GM23338 (cell line): ENCODE measurements at regions not wholly inside any gene's neighbourhood (a gene's known extent, or its start where the extent isn't known, plus 50 kb on each side); places are given as distances from the start of the nearest gene placed in this dataset.

Source experiments
- ATAC-seq: fragments of 200-7000 bp; cut with Tn5 transposase; 3 replicates; pipeline ENCODE4 v1.9.1; 2020
- DNase-seq: peaks from one replicate; pipeline ENCODE4 v3.0.0-alpha.2; 2015; ENCODE audit warnings: low spot score
- H2AFZ ChIP-seq: fragments of 200-600 bp; sonication (generic); 2 replicates; pipeline ENCODE4 v1.8.0; 2016; ENCODE audit warnings: antibody characterized with exemption, mild to moderate bottlenecking, moderate library complexity
- H3F3A ChIP-seq: fragments of 200-600 bp; sonication (generic); replicated peaks from 2 replicates; pipeline ENCODE4 v1.8.0; 2017; ENCODE audit warnings: antibody characterized with exemption, mixed run types, low read depth
- H3K27ac ChIP-seq: fragments of 200-600 bp; sonication (generic); 2 replicates; pipeline ENCODE4 v1.6.1; 2016; ENCODE audit warnings: low read depth
- H3K27me3 ChIP-seq: fragments of 200-600 bp; sonication (generic); 2 replicates; pipeline ENCODE4 v1.8.0; 2016; ENCODE audit warnings: mild to moderate bottlenecking, mixed run types, moderate library complexity; ENCODE audit not compliant: insufficient read depth
- H3K36me3 ChIP-seq: fragments of 200-600 bp; sonication (generic); 2 replicates; pipeline ENCODE4 v1.8.0; 2016; ENCODE audit warnings: mild to moderate bottlenecking; ENCODE audit not compliant: insufficient read depth
- H3K4me1 ChIP-seq: fragments of 200-600 bp; sonication (generic); 2 replicates; pipeline ENCODE4 v1.8.0; 2016; ENCODE audit warnings: mild to moderate bottlenecking, moderate library complexity; ENCODE audit not compliant: insufficient read depth
- H3K4me2 ChIP-seq: fragments of 200-600 bp; sonication (generic); 2 replicates; pipeline ENCODE4 v1.7.1; 2017; ENCODE audit warnings: mixed run types
- H3K4me3 ChIP-seq: fragments of 200-600 bp; sonication (generic); 2 replicates; pipeline ENCODE4 v1.6.1; 2016; ENCODE audit warnings: mixed run types
- H3K79me2 ChIP-seq: fragments of 200-600 bp; sonication (generic); replicated peaks from 2 replicates; pipeline ENCODE4 v1.8.0; 2017; ENCODE audit warnings: mild to moderate bottlenecking; ENCODE audit not compliant: insufficient read depth
- H3K9me2 ChIP-seq: fragments of 200-600 bp; sonication (generic); 2 replicates; pipeline ENCODE4 v1.8.0; 2017; ENCODE audit not compliant: insufficient read depth
- H4K20me1 ChIP-seq: fragments of 200-600 bp; sonication (generic); replicated peaks from 2 replicates; pipeline ENCODE4 v1.8.0; 2017; ENCODE audit warnings: mild to moderate bottlenecking; ENCODE audit not compliant: insufficient read depth
- H3K27ac Mint-ChIP-seq: 2 replicates; pipeline ENCODE4 v1.8.0; 2020; ENCODE audit warnings: inconsistent platforms, mild to moderate bottlenecking, moderate library complexity, mixed read lengths
- H3K27me3 Mint-ChIP-seq: 3 replicates; pipeline ENCODE4 v1.8.0; 2022; ENCODE audit warnings: low read depth, mild to moderate bottlenecking, moderate library complexity, mixed read lengths, inconsistent platforms; ENCODE audit not compliant: insufficient read depth, poor library complexity
- H3K36me3 Mint-ChIP-seq: 3 replicates; pipeline ENCODE4 v1.8.0; 2021; ENCODE audit warnings: low read depth, mild to moderate bottlenecking, inconsistent platforms, moderate library complexity, mixed read lengths
- H3K4me1 Mint-ChIP-seq: 3 replicates; pipeline ENCODE4 v1.8.0; 2020; ENCODE audit warnings: mild to moderate bottlenecking, inconsistent platforms, mixed read lengths
- H3K4me3 Mint-ChIP-seq: 3 replicates; pipeline ENCODE4 v1.8.0; 2021; ENCODE audit warnings: moderate library complexity, mild to moderate bottlenecking, inconsistent platforms, mixed read lengths
- H3K9me3 Mint-ChIP-seq: 3 replicates; pipeline ENCODE4 v1.8.0; 2020; ENCODE audit warnings: moderate library complexity, mild to moderate bottlenecking, inconsistent platforms, mixed read lengths
- CREB1 ChIP-seq: fragments of 250-450 bp; sonication (Bioruptor Pico); IDR thresholded peaks from 2 replicates; pipeline ENCODE4 v1.5.0; 2020; ENCODE audit warnings: low read depth, mild to moderate bottlenecking, moderate library complexity
- EZH2 ChIP-seq: fragments of 200-600 bp; sonication (generic); IDR thresholded peaks from one replicate; pipeline ENCODE4 v1.8.0; 2017; ENCODE audit warnings: antibody characterized with exemption, mild to moderate bottlenecking, low read depth; ENCODE audit not compliant: unreplicated experiment
- EZH2phosphoT487 ChIP-seq: fragments of 200-600 bp; sonication (generic); IDR thresholded peaks from one replicate; pipeline ENCODE4 v1.8.1; 2018; ENCODE audit warnings: antibody characterized with exemption; ENCODE audit not compliant: unreplicated experiment
- JUNB ChIP-seq: IDR thresholded peaks from one replicate; pipeline ENCODE4 v1.6.1; 2016; ENCODE audit warnings: antibody characterized with exemption; ENCODE audit not compliant: unreplicated experiment
- NANOG ChIP-seq: IDR thresholded peaks from 2 replicates; pipeline ENCODE4 v1.6.1; 2016; ENCODE audit warnings: antibody characterized with exemption, borderline replicate concordance
- POLR2AphosphoS5 ChIP-seq: IDR thresholded peaks from 2 replicates; pipeline ENCODE4 v1.6.1; 2016; ENCODE audit warnings: antibody characterized with exemption, low read depth
- STAT1 ChIP-seq: IDR thresholded peaks from one replicate; pipeline ENCODE4 v1.6.1; 2016; ENCODE audit warnings: antibody characterized with exemption; ENCODE audit not compliant: unreplicated experiment
- ZNF114 ChIP-seq: fragments of 250-450 bp; sonication (Bioruptor Pico); IDR thresholded peaks from 2 replicates; pipeline ENCODE4 v1.5.0; 2020; ENCODE audit warnings: mild to moderate bottlenecking, moderate library complexity
- ZNF331 ChIP-seq: fragments of 250-450 bp; sonication (Bioruptor Pico); IDR thresholded peaks from 2 replicates; pipeline ENCODE4 v1.5.0; 2020; ENCODE audit warnings: low read depth, mild to moderate bottlenecking, moderate library complexity
- TF ChIP-seq, protein P1 (sequence below): IDR thresholded peaks from 2 replicates; pipeline ENCODE4 v1.6.1; 2016; ENCODE audit warnings: antibody characterized with exemption
- TF ChIP-seq, protein P2 (sequence below): IDR thresholded peaks from one replicate; pipeline ENCODE4 v1.6.1; 2018; ENCODE audit warnings: antibody characterized with exemption; ENCODE audit not compliant: unreplicated experiment
- TF ChIP-seq, protein P3 (sequence below), 2 experiments: fragments of 200-600 bp in 1 of 2; sonication (generic) in 1 of 2; conservative IDR thresholded peaks; 2 replicates each; pipeline versions ENCODE4 v1.5.1 to v1.6.1; 2016 to 2017; ENCODE audit warnings: antibody characterized with exemption in 2 of 2, low read depth in 2 of 2, mild to moderate bottlenecking in 2 of 2, moderate library complexity in 1 of 2
- TF ChIP-seq, protein P4 (sequence below): fragments of 250-450 bp; sonication (Bioruptor Pico); IDR thresholded peaks from 2 replicates; pipeline ENCODE4 v1.5.0; 2020; ENCODE audit warnings: mild to moderate bottlenecking, moderate library complexity

DNA sequence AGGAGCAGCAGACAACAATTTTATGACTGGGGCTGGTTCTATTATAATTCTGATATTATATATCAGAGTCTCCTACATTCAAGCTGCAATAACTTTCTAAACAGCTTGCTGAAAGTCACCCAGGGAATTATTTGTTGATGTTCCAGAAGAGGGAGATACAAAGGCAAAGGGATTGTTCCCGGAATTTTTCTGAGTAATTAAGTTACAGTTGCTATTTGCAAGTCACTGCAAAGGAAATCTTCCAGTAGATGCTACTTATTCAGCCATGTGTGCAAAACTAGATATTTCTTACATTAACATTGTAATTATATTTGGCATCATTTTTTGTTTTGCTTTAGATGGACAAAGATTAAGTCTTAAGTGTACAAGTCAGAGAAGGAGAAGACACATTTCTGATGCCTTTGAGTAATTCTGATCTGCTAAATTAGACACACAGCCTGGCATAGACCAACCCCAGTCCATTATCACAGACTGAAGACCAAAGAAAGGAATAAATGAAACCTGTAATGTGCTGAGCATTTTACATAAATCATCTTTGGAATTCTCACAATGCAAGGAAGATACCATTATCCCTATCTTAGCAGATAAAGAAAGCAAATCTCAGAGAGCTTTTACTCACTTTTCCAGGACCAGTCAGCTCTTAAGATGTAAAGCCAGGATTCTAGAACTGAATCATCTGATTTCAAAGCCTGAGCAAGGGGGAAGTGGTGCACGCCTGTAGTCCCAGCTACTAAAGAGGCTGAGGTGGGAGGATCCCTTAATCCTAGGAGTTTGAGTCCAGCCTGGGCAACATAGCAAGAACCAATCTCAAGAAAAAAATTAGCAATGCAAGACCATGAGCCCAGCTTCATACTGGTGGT, 62.6 kb upstream of the AKAP12 start:
- Mint-ChIP-seq H3K9me3 (0 out of 3 replicates have a peak, but pooled peaks cover 4% of the 10 kb centered on the region), H3K4me3 (no peak overlapping the region), H3K27ac (no peak overlapping the region), H3K36me3 (no peaks in the 10 kb centered on the region), H3K4me1 (peaks cover 8% of the 10 kb centered on the region), H3K27me3 (peaks cover 3% of the 10 kb centered on the region)
- Histone ChIP-seq H4K20me1 (no peaks in the 10 kb centered on the region), H3K9me2 (no peaks in the 10 kb centered on the region), H3F3A (no peaks in the 10 kb centered on the region), H3K4me2 (no peak overlapping the region), H3K4me3 (no peak overlapping the region), H3K36me3 (no peaks in the 10 kb centered on the region), H3K79me2 (no peaks in the 10 kb centered on the region), H3K4me1 (no peaks in the 10 kb centered on the region; the same call in 1 of the 2 replicates), H3K27me3 (no peaks in the 10 kb centered on the region), H2AFZ (no peak overlapping the region), H3K27ac (no peak overlapping the region)
- ATAC-seq: no peak
- no peak for DNase-seq
- no peak for TF ChIP-seq CREB1 (CRISPR knock-in tag)
- no peak for TF ChIP-seq POLR2AphosphoS5
- no peak for TF ChIP-seq JUNB
- TF ChIP-seq EZH2phosphoT487: no peak
- no peak for TF ChIP-seq NANOG
- TF ChIP-seq, protein P1, sequence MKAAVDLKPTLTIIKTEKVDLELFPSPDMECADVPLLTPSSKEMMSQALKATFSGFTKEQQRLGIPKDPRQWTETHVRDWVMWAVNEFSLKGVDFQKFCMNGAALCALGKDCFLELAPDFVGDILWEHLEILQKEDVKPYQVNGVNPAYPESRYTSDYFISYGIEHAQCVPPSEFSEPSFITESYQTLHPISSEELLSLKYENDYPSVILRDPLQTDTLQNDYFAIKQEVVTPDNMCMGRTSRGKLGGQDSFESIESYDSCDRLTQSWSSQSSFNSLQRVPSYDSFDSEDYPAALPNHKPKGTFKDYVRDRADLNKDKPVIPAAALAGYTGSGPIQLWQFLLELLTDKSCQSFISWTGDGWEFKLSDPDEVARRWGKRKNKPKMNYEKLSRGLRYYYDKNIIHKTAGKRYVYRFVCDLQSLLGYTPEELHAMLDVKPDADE: no peak
- TF ChIP-seq EZH2: no peak
- TF ChIP-seq, protein P2, sequence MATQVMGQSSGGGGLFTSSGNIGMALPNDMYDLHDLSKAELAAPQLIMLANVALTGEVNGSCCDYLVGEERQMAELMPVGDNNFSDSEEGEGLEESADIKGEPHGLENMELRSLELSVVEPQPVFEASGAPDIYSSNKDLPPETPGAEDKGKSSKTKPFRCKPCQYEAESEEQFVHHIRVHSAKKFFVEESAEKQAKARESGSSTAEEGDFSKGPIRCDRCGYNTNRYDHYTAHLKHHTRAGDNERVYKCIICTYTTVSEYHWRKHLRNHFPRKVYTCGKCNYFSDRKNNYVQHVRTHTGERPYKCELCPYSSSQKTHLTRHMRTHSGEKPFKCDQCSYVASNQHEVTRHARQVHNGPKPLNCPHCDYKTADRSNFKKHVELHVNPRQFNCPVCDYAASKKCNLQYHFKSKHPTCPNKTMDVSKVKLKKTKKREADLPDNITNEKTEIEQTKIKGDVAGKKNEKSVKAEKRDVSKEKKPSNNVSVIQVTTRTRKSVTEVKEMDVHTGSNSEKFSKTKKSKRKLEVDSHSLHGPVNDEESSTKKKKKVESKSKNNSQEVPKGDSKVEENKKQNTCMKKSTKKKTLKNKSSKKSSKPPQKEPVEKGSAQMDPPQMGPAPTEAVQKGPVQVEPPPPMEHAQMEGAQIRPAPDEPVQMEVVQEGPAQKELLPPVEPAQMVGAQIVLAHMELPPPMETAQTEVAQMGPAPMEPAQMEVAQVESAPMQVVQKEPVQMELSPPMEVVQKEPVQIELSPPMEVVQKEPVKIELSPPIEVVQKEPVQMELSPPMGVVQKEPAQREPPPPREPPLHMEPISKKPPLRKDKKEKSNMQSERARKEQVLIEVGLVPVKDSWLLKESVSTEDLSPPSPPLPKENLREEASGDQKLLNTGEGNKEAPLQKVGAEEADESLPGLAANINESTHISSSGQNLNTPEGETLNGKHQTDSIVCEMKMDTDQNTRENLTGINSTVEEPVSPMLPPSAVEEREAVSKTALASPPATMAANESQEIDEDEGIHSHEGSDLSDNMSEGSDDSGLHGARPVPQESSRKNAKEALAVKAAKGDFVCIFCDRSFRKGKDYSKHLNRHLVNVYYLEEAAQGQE: no peak
- TF ChIP-seq, protein P3, sequence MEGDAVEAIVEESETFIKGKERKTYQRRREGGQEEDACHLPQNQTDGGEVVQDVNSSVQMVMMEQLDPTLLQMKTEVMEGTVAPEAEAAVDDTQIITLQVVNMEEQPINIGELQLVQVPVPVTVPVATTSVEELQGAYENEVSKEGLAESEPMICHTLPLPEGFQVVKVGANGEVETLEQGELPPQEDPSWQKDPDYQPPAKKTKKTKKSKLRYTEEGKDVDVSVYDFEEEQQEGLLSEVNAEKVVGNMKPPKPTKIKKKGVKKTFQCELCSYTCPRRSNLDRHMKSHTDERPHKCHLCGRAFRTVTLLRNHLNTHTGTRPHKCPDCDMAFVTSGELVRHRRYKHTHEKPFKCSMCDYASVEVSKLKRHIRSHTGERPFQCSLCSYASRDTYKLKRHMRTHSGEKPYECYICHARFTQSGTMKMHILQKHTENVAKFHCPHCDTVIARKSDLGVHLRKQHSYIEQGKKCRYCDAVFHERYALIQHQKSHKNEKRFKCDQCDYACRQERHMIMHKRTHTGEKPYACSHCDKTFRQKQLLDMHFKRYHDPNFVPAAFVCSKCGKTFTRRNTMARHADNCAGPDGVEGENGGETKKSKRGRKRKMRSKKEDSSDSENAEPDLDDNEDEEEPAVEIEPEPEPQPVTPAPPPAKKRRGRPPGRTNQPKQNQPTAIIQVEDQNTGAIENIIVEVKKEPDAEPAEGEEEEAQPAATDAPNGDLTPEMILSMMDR (conservative IDR thresholded peaks at IDR 0.05; ENCODE audit: low read depth in 2 of 2): no peak
- TF ChIP-seq, protein P4, sequence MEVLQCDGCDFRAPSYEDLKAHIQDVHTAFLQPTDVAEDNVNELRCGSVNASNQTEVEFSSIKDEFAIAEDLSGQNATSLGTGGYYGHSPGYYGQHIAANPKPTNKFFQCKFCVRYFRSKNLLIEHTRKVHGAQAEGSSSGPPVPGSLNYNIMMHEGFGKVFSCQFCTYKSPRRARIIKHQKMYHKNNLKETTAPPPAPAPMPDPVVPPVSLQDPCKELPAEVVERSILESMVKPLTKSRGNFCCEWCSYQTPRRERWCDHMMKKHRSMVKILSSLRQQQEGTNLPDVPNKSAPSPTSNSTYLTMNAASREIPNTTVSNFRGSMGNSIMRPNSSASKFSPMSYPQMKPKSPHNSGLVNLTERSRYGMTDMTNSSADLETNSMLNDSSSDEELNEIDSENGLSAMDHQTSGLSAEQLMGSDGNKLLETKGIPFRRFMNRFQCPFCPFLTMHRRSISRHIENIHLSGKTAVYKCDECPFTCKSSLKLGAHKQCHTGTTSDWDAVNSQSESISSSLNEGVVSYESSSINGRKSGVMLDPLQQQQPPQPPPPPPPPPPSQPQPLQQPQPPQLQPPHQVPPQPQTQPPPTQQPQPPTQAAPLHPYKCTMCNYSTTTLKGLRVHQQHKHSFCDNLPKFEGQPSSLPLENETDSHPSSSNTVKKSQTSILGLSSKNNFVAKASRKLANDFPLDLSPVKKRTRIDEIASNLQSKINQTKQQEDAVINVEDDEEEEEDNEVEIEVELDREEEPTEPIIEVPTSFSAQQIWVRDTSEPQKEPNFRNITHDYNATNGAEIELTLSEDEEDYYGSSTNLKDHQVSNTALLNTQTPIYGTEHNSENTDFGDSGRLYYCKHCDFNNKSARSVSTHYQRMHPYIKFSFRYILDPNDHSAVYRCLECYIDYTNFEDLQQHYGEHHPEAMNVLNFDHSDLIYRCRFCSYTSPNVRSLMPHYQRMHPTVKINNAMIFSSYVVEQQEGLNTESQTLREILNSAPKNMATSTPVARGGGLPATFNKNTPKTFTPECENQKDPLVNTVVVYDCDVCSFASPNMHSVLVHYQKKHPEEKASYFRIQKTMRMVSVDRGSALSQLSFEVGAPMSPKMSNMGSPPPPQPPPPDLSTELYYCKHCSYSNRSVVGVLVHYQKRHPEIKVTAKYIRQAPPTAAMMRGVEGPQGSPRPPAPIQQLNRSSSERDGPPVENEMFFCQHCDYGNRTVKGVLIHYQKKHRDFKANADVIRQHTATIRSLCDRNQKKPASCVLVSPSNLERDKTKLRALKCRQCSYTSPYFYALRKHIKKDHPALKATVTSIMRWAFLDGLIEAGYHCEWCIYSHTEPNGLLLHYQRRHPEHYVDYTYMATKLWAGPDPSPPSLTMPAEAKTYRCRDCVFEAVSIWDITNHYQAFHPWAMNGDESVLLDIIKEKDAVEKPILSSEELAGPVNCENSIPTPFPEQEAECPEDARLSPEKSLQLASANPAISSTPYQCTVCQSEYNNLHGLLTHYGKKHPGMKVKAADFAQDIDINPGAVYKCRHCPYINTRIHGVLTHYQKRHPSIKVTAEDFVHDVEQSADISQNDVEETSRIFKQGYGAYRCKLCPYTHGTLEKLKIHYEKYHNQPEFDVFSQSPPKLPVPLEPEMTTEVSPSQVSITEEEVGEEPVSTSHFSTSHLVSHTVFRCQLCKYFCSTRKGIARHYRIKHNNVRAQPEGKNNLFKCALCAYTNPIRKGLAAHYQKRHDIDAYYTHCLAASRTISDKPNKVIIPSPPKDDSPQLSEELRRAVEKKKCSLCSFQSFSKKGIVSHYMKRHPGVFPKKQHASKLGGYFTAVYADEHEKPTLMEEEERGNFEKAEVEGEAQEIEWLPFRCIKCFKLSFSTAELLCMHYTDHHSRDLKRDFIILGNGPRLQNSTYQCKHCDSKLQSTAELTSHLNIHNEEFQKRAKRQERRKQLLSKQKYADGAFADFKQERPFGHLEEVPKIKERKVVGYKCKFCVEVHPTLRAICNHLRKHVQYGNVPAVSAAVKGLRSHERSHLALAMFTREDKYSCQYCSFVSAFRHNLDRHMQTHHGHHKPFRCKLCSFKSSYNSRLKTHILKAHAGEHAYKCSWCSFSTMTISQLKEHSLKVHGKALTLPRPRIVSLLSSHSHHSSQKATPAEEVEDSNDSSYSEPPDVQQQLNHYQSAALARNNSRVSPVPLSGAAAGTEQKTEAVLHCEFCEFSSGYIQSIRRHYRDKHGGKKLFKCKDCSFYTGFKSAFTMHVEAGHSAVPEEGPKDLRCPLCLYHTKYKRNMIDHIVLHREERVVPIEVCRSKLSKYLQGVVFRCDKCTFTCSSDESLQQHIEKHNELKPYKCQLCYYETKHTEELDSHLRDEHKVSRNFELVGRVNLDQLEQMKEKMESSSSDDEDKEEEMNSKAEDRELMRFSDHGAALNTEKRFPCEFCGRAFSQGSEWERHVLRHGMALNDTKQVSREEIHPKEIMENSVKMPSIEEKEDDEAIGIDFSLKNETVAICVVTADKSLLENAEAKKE (CRISPR knock-in tag): no peak
- no peak for TF ChIP-seq ZNF114
- no peak for TF ChIP-seq ZNF331
- no peak for TF ChIP-seq STAT1
